Neural progenitor cell (in vitro differentiated cells): ENCODE measurements at regions not wholly inside any gene's neighbourhood (a gene's known extent, or its start where the extent isn't known, plus 50 kb on each side); places are given as distances from the start of the nearest gene placed in this dataset.

Source experiments
- DNase-seq: peaks from one replicate; pipeline ENCODE4 v3.0.0-alpha.2; 2016; ENCODE audit warnings: low spot score
- H2AFZ ChIP-seq: fragments of 200-600 bp; sonication (generic); replicated peaks from 2 replicates; pipeline ENCODE4 v1.6.1; 2016; ENCODE audit warnings: antibody characterized with exemption
- H3F3A ChIP-seq: fragments of 200-600 bp; sonication (generic); 2 replicates; pipeline ENCODE4 v1.6.1; 2016; ENCODE audit warnings: antibody characterized with exemption, low read depth
- H3K27ac ChIP-seq: fragments of 200-600 bp; sonication (generic); 2 replicates; pipeline ENCODE4 v1.5.1; 2016; ENCODE audit warnings: mild to moderate bottlenecking
- H3K27me3 ChIP-seq: fragments of 200-600 bp; sonication (generic); 2 replicates; pipeline ENCODE4 v1.6.1; 2016; ENCODE audit warnings: mild to moderate bottlenecking, moderate library complexity
- H3K36me3 ChIP-seq: fragments of 200-600 bp; sonication (generic); 2 replicates; pipeline ENCODE4 v1.5.1; 2016
- H3K4me1 ChIP-seq: fragments of 200-600 bp; sonication (generic); 2 replicates; pipeline ENCODE4 v1.6.1; 2016; ENCODE audit warnings: mixed run types
- H3K4me2 ChIP-seq: fragments of 200-600 bp; sonication (generic); 2 replicates; pipeline ENCODE4 v1.6.1; 2016
- H3K4me3 ChIP-seq: fragments of 200-600 bp; sonication (generic); 2 replicates; pipeline ENCODE4 v1.5.1; 2016
- H3K79me2 ChIP-seq: fragments of 200-600 bp; sonication (generic); 2 replicates; pipeline ENCODE4 v1.6.1; 2016; ENCODE audit warnings: low read depth
- H3K9ac ChIP-seq: fragments of 200-600 bp; sonication (generic); 2 replicates; pipeline ENCODE4 v1.6.1; 2016
- H3K9me3 ChIP-seq: fragments of 200-600 bp; sonication (generic); 2 replicates; pipeline ENCODE4 v1.5.1; 2016; ENCODE audit warnings: low read depth
- H4K20me1 ChIP-seq: fragments of 200-600 bp; sonication (generic); 2 replicates; pipeline ENCODE4 v1.6.1; 2016; ENCODE audit warnings: low read depth
- H3K27ac Mint-ChIP-seq: 3 replicates; pipeline ENCODE4 v1.8.0; 2021; ENCODE audit warnings: mixed read lengths
- H3K27me3 Mint-ChIP-seq: 2 replicates; pipeline ENCODE4 v1.8.0; 2022; ENCODE audit warnings: low read depth, mild to moderate bottlenecking, inconsistent platforms, moderate library complexity, mixed read lengths; ENCODE audit not compliant: insufficient read depth
- H3K36me3 Mint-ChIP-seq: 3 replicates; pipeline ENCODE4 v1.8.0; 2021; ENCODE audit warnings: mixed read lengths
- H3K4me1 Mint-ChIP-seq: 3 replicates; pipeline ENCODE4 v1.8.0; 2021; ENCODE audit warnings: mixed read lengths
- H3K4me3 Mint-ChIP-seq: 3 replicates; pipeline ENCODE4 v1.8.0; 2021; ENCODE audit warnings: mild to moderate bottlenecking, moderate library complexity, mixed read lengths
- H3K9me3 Mint-ChIP-seq: 3 replicates; pipeline ENCODE4 v1.8.0; 2020; ENCODE audit warnings: mixed read lengths
- CTCF ChIP-seq: fragments of 200-600 bp; sonication (generic); IDR thresholded peaks from 2 replicates; pipeline ENCODE4 v1.5.1; 2017; ENCODE audit warnings: antibody characterized with exemption, mild to moderate bottlenecking
- EZH2 ChIP-seq: fragments of 200-600 bp; sonication (generic); IDR thresholded peaks from 2 replicates; pipeline ENCODE4 v1.6.1; 2017; ENCODE audit warnings: antibody characterized with exemption, mild to moderate bottlenecking, moderate library complexity
- EZH2phosphoT487 ChIP-seq: fragments of 200-600 bp; sonication (generic); IDR thresholded peaks from 2 replicates; pipeline ENCODE4 v1.6.1; 2017; ENCODE audit warnings: antibody characterized with exemption

- DNase-seq, result no peak
- Histone ChIP-seq H4K20me1 (no peaks in the 10 kb centered on the region), H3K9ac (no peak overlapping the region), H3K4me2 (no peak overlapping the region), H3F3A (no peaks in the 10 kb centered on the region), H3K27me3 (no peaks in the 10 kb centered on the region), H3K36me3 (no peaks in the 10 kb centered on the region), H3K4me1 (peaks cover 4% of the 10 kb centered on the region), H3K9me3 (no peaks in the 10 kb centered on the region), H2AFZ (no peak overlapping the region), H3K79me2 (no peaks in the 10 kb centered on the region), H3K4me3 (no peak overlapping the region), H3K27ac (no peak overlapping the region)
- H3K4me3 Mint-ChIP-seq, result no peak overlapping the region
- H3K4me1 Mint-ChIP-seq, result no peaks in the 10 kb centered on the region
- H3K9me3 Mint-ChIP-seq, result no peaks in the 10 kb centered on the region
- H3K27ac Mint-ChIP-seq, result no peak overlapping the region
- TF ChIP-seq CTCF (no peak), EZH2phosphoT487 (no peak), EZH2 (no peak)
- no peaks in the 10 kb centered on the region for H3K27me3 Mint-ChIP-seq
- no peaks in the 10 kb centered on the region for H3K36me3 Mint-ChIP-seq
Observed at GRCh38 chr21:19609611-19610010, 1206.0 kb upstream of the TMPRSS15 start.

- H3K9me3 ChIP-seq, result no peaks in the 10 kb centered on the region
- no peaks in the 10 kb centered on the region for H3K27me3 ChIP-seq
- Mint-ChIP-seq H3K27me3 (no peaks in the 10 kb centered on the region), H3K4me1 (no peaks in the 10 kb centered on the region), H3K9me3 (no peaks in the 10 kb centered on the region), H3K27ac (no peak overlapping the region), H3K4me3 (no peak overlapping the region), H3K36me3 (no peaks in the 10 kb centered on the region)
- H3K36me3 ChIP-seq, result no peaks in the 10 kb centered on the region
- no peak overlapping the region for H3K4me3 ChIP-seq
- DNase-seq, result no peak
- no peaks in the 10 kb centered on the region for H3K4me1 ChIP-seq
- TF ChIP-seq EZH2phosphoT487 (no peak), EZH2 (no peak), CTCF (no peak)
- H3K4me2 ChIP-seq, result no peak overlapping the region
- no peaks in the 10 kb centered on the region for H4K20me1 ChIP-seq
- no peaks in the 10 kb centered on the region for H3K79me2 ChIP-seq
- no peak overlapping the region for H3K9ac ChIP-seq
- no peaks in the 10 kb centered on the region for H3F3A ChIP-seq
- H2AFZ ChIP-seq, result no peak overlapping the region
- no peak overlapping the region for H3K27ac ChIP-seq
Observed at GRCh38 chr21:19621837-19622496, 1218.4 kb upstream of the TMPRSS15 start.

- Histone ChIP-seq H3K79me2 (no peaks in the 10 kb centered on the region), H3K9me3 (no peaks in the 10 kb centered on the region), H3K9ac (no peak overlapping the region), H3K27ac (no peak overlapping the region), H3K4me3 (no peak overlapping the region), H3K4me2 (no peak overlapping the region), H4K20me1 (no peaks in the 10 kb centered on the region), H3K27me3 (no peaks in the 10 kb centered on the region), H2AFZ (no peak overlapping the region), H3F3A (no peaks in the 10 kb centered on the region), H3K4me1 (no peaks in the 10 kb centered on the region), H3K36me3 (no peaks in the 10 kb centered on the region)
- Mint-ChIP-seq H3K36me3 (no peaks in the 10 kb centered on the region), H3K27me3 (peaks cover 3% of the 10 kb centered on the region), H3K27ac (no peak overlapping the region), H3K4me1 (no peaks in the 10 kb centered on the region), H3K4me3 (no peak overlapping the region), H3K9me3 (no peaks in the 10 kb centered on the region)
- TF ChIP-seq EZH2 (no peak), CTCF (no peak), EZH2phosphoT487 (no peak)
- no peak for DNase-seq
Observed at GRCh38 chr21:19640964-19641363, 1237.4 kb upstream of the TMPRSS15 start.
